ENCODE measurements at regions not wholly inside any gene's neighbourhood (a gene's known extent, or its start where the extent isn't known, plus 50 kb on each side); places are given as distances from the start of the nearest gene placed in this dataset.
A peak's percentile ranks its signal among the peaks of the same experiment; 100 is the strongest.
"Not testable (repeated sequence)": the region's sequence is repeated elsewhere in the genome, so short reads cannot be mapped to it uniquely, and the experiment has no call there.

GRCh38 chr5:10921160-10921559, 160.1 kb upstream of the DAP start:
- no peak for DNase-seq (ENCODE audit: low spot score)

GRCh38 chr5:10920400-10920799, 159.4 kb upstream of the DAP start:
- DNase-seq (ENCODE audit: low spot score) = no peak

DNA sequence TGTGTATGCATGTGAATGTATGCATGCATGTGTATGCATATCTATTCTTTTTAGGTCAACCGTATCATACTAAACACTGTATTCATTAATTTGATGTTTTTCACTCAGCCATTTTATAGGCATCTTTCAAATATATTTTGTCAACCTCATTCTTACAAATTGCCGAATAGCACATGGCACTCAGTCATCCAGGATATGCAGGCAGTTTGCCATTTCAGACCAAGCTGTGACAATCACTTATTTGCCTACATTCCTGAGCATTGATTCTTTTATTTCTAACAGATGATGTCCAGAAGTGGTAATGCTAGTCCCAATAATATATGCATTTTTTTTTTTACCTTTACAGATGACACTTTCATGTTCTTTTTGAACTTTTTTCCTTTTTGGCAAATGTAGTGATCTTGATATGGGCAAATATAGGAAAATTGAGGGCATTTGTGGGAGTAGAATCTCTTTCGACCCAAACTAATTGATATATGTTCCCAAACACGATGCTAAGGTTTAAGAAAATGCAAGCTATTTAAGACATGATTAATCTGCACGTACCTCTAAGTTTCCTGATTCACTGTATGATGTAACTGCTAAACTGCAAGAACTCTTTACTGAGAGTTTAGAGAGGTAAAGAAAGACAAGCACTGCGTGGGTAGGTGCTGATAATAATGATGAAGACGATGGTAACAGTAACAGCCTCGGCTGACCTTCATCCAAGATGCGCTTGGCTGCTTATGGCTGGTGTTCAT, 153.9 kb upstream of the DAP start:
- DNase-seq (ENCODE audit: low spot score) = no peak

DNA sequence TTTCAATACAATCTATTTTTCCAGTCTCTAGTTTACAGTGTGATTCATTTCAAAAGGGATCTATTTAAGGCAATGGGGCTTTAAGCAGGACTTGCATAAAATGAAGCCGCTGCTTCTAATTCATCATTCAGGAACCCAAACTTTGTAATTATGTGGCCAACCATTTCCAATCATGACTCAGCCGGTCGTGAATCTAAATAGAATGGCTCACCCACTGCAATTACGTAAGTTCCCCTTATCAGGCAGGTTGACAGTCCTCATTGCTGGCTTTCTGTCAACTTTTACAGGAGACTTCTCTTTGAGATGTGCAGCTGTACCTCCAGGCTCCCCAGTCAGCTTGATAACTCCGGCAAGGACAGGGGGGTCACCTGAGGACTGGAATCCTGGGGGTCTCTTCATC, 152.8 kb upstream of the DAP start:
- DNase-seq (ENCODE audit: low spot score) = peak; percentile 3

DNA sequence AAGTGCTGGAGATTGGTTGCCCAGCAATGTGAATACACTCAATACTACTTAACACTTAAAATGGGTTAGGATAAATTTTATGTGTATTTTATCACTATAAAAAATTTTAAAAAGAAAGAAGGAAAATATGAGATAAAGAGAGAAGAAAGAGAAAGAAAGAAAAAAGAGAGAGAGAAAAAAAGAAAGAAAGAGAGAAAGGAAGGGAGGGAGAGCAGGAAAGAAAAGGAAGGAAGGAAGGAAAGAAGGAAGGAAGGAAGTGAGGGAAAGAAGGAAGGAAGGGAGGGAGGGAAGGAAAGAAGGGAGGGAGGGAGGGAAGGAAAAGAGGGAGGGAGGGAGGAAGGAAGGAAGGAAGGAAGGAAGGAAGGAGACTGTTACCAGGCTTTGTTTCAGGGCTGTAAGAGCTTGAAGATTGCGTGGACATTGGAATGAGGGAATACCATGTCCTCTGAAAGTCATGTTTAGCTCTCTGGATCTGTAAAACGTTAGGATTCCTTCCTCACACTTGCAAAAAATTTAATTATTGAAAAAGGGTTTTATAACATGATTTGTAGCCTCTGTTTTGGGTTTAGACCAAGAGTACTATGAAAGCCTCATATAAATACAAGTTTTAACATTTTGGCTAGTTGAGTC, 152.3 kb upstream of the DAP start:
- no peak for DNase-seq (ENCODE audit: low spot score)

- peak; percentile 67 for DNase-seq (ENCODE audit: low spot score)
Observed at GRCh38 chr5:10912435-10912834, 151.4 kb upstream of the DAP start.

- no peak for DNase-seq (ENCODE audit: low spot score)
Observed at GRCh38 chr5:10910261-10910660, 149.2 kb upstream of the DAP start.

GRCh38 chr5:10904862-10905432, 143.9 kb upstream of the DAP start:
- no peak for DNase-seq (ENCODE audit: low spot score)

DNA sequence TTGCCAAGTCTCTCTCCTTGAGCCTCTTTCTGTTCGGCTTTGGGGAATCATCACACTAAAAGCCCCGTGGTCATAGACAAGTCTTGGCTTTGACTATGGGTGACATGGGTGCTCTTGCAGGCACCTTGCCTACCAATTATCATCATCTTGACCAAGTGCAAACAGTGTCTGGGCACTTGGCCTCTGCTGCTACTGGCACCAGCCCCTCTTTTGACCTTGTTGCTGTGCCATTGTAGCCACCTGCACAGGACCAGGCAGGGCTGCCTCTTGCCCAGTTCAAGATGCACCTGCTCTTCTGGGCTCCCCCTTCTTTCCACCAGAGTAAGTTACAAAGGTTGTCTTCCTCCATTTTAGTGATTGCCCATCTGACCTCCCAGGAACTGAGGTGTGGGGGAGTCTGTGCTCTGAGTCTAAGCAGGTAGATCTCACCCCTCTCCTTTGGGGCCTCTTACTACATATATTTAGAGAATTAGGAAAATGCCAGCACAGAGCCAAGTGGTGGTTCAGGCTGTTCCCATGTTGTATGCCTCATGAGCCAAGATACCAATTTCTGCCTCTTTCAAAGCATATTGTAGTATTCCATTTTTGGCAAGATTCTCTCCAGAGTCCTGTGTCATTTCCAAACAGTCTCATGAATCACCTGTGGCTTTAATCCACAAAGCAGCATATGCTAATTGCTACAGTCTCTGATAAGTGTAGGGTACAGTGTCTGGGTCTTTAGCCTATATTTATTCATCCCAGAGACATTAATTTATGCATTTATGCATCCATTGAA, 142.9 kb upstream of the DAP start:
- DNase-seq (ENCODE audit: low spot score) = no peak

GRCh38 chr5:10902145-10902544, 141.1 kb upstream of the DAP start:
- no peak for DNase-seq (ENCODE audit: low spot score)

DNA sequence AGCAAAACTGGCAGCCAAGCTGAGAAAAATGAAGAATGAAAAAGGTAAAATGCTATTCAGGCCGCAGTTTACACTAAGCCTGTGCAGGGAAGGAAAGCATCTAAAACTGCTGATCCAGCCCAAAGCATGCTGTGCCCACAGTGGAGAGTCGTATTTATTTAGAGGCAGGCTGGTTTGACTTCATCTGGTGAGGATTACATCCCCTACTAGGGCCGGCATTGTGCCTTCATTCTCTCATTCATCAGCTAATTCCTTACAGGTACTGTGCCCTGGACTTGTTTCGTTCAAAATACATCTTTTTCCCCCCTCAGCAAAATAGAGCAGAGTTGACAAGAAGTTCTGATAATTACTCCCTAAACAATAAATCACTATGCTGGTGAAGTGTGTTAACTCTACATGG, 137.5 kb upstream of the DAP start:
- no peak for DNase-seq (ENCODE audit: low spot score)

GRCh38 chr5:10896016-10896415, 135.0 kb upstream of the DAP start:
- no peak for DNase-seq (ENCODE audit: low spot score)

DNA sequence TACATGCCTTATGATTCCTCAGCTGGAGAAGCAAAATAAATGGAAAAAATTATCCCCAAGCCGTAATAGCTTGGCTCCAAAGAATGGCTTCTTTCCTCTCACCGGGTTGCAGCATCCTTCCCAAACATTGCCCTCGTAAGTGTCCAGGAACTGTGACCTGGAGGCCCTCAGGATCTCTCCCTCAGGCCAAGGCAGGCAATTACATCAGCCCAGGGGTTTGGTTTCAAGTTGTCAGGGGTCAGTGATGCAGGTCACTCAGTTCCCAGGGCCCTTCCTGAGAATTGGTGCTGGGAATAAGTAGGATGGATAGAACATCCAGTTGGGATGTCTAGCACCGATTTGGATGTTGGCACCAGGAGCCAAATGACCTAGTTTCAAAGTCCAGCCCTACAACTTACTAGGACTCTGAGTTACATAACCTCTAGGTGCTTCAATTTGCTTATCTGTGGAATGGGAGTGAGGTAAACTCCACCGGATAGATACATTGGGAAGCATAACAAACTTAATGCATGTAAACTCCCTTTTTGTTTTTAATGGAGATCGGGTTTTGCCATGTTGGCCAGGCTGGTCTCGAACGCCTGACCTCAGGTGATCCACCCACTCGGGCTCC, 133.5 kb upstream of the DAP start:
- DNase-seq (ENCODE audit: low spot score) = no peak

GRCh38 chr5:10892911-10893215, 131.8 kb upstream of the DAP start:
- DNase-seq (ENCODE audit: low spot score) = no peak

- DNase-seq (ENCODE audit: low spot score) = no peak
Observed at GRCh38 chr5:10892147-10892910, 131.3 kb upstream of the DAP start.

GRCh38 chr5:10891193-10891592, 130.2 kb upstream of the DAP start:
- no peak for DNase-seq (ENCODE audit: low spot score)

- DNase-seq (ENCODE audit: low spot score) = no peak
Observed at GRCh38 chr5:10886497-10886896, 125.5 kb upstream of the DAP start.

DNA sequence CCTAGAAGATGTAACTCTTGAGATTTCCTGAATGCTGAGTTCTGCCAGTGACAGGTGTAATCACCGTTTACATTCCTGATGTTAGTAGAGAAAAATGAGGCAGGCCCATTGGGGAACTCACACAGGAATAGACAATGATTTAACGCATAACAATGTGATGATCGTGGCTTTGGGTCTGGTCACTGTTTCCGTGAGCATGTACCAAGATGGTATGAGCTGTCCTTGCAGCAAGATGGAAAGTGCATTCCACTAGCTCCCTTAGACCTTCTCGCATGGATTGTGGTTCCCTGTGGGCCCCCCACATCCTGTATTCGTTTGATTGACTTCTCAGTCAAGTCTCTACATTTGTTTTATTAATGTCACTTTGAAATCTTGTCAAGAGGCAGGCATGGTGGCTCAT, 124.0 kb upstream of the DAP start:
- DNase-seq (ENCODE audit: low spot score) = no peak

GRCh38 chr5:10883945-10884344, 122.9 kb upstream of the DAP start:
- DNase-seq (ENCODE audit: low spot score) = not testable (repeated sequence)

DNA sequence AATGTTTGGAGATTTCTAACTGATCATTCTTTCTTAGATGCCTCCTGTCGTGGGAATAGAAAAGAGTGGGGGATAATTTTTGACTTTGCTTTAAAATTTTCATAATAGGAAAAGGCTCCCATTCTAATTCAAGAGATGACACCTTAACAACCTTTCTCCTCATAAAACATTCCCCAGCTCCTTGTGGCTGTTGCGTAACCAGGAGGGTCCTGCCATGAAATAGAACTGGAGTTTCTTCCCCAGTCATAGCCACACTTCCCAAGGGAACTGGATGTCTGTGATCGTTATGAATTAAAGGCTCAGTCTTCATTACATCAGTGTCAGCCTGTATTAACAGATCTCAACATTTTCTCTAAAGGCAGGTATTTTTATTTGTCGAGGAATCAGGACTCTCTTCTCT, 119.9 kb upstream of the DAP start:
- DNase-seq (ENCODE audit: low spot score) = no peak

DNA sequence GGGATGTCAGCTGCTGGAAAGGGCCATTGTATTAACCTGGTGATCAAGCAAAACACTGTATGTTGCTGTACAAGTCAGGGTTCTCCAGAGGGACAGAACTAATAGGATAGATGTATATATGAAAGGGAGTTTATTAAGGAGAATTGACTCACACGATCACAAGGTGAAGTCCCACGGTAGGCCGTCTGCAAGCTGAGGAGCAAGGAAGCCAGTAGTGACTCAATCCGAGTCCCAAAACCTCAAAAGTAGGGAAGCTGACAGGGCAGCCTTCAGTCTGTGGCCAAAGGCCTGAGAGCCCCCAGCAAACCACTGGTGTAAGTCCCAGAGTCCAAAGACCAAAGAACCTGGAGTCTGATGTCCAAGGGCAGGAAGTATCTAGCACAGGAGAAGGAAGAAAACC, 116.0 kb upstream of the DAP start:
- DNase-seq (ENCODE audit: low spot score) = not testable (repeated sequence)
